IPS DF 6.9 (cell line): ENCODE measurements at regions not wholly inside any gene's neighbourhood (a gene's known extent, or its start where the extent isn't known, plus 50 kb on each side); places are given as distances from the start of the nearest gene placed in this dataset.

Experiments used
- DNase-seq: peaks from one replicate; pipeline ENCODE4 v3.0.0-alpha.2; 2013; ENCODE audit warnings: low read depth, low spot score
- H3K27ac ChIP-seq: one replicate; pipeline ENCODE4 v1.5.1; 2013; ENCODE audit warnings: low read length, control low read depth
- H3K27me3 ChIP-seq: 2 replicates; pipeline ENCODE4 v1.6.1; 2013; ENCODE audit warnings: mild to moderate bottlenecking, low read length; ENCODE audit not compliant: control insufficient read depth, insufficient read depth
- H3K36me3 ChIP-seq: 2 replicates; pipeline ENCODE4 v1.6.1; 2013; ENCODE audit warnings: low read length; ENCODE audit not compliant: control insufficient read depth, insufficient read depth
- H3K4me1 ChIP-seq: 2 replicates; pipeline ENCODE4 v1.6.1; 2013; ENCODE audit warnings: low read length; ENCODE audit not compliant: control insufficient read depth, insufficient read depth
- H3K4me3 ChIP-seq: 2 replicates; pipeline ENCODE4 v1.5.1; 2013; ENCODE audit warnings: mild to moderate bottlenecking, low read length
- H3K9me3 ChIP-seq: 2 replicates; pipeline ENCODE4 v1.6.1; 2013; ENCODE audit warnings: low read length, inconsistent platforms; ENCODE audit not compliant: control insufficient read depth, insufficient read depth
- WGBS: extraction: QIAGEN DNeasy Blood & Tissue Kit; methylation state at CpG from one replicate; pipeline ENCODE4 v1.1.7; 2013; ENCODE audit warnings: mixed read lengths, missing lambda C conversion rate; ENCODE audit not compliant: insufficient read length, insufficient coverage; 5-methylcytosine and 5-hydroxymethylcytosine counted together

GRCh38 chr4:89446193-89446592, 138.6 kb upstream of the GPRIN3 start:
- H3K4me3 ChIP-seq: no peak overlapping the region

GRCh38 chr4:89439533-89439932, 131.9 kb upstream of the GPRIN3 start:
- no peak for DNase-seq
- Histone ChIP-seq H3K4me3 (no peak overlapping the region), H3K27ac (no peak overlapping the region), H3K36me3 (no peaks in the 10 kb centered on the region), H3K4me1 (no peaks in the 10 kb centered on the region), H3K9me3 (no peaks in the 10 kb centered on the region), H3K27me3 (no peaks in the 10 kb centered on the region)
- WGBS: no CpG with 5 or more reads among the region's 2 CpGs

More at GRCh38 chr4:89446193-89446592, 138.6 kb upstream of the GPRIN3 start:
- no peaks in the 10 kb centered on the region for H3K4me1 ChIP-seq
- H3K9me3 ChIP-seq: peaks cover 3% of the 10 kb centered on the region
- no peaks in the 10 kb centered on the region for H3K27me3 ChIP-seq
- no peak for DNase-seq
- H3K27ac ChIP-seq: no peak overlapping the region
- no CpG with 5 or more reads among the region's 2 CpGs for WGBS
- no peaks in the 10 kb centered on the region for H3K36me3 ChIP-seq

- Histone ChIP-seq H3K27ac (no peak overlapping the region), H3K4me3 (no peak overlapping the region), H3K9me3 (no peaks in the 10 kb centered on the region), H3K27me3 (no peaks in the 10 kb centered on the region), H3K4me1 (no peaks in the 10 kb centered on the region), H3K36me3 (no peaks in the 10 kb centered on the region)
- DNase-seq: peak; percentile 48
- WGBS: no CpG with 5 or more reads among the region's 14 CpGs
Measured at GRCh38 chr4:89438102-89438831, 130.7 kb upstream of the GPRIN3 start.

DNA sequence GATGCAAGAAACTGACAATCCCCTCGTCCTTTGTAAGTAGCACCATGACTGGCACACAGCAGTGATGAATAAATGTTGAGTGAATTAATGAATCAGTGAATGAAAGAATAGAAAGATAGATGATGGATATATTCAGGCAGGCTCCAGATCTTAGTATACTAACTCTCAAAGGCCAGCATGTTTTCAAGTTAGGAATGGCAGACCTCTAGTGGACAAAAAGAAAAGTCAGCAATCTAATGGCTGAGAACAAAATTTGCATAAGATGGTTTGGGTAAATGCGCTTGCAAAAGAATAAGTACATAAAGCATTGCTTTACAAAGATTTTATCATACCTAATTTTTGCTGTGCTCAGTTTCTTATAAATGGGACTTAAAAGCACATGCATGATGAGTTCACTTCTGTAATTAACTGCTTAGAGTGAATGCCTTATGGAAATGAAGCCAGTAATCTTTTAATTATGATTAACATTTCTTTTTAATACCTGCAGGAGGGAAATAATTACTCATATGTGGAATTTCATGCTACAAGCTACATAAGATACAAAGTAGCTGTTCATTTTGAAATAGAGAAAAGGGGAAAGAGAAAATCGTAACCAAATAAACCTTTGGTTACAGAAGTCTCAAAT, 126.9 kb upstream of the GPRIN3 start:
- no peak for DNase-seq
- Histone ChIP-seq H3K27ac (no peak overlapping the region), H3K27me3 (no peaks in the 10 kb centered on the region), H3K4me1 (no peaks in the 10 kb centered on the region), H3K4me3 (no peak overlapping the region), H3K9me3 (no peaks in the 10 kb centered on the region), H3K36me3 (no peaks in the 10 kb centered on the region)
- no CpG with 5 or more reads among the region's 3 CpGs for WGBS

DNA sequence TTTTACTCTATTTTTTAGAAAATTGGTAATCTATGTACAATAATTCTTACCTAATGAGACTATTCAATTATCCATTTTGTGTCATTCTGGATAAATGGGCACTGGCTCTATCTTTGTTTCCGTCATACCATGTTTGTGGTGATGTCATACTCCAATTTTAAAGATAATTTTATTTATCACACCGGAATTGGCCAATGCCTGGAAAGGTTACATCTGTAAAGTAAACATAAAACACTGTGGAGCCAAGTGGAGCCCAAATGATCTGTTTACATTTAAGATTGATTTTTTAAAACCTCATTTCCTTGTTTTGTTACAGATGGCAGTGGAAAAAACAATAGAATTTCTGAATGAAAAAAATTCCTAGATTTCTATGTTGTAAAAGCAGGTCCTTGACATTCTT, 120.2 kb upstream of the GPRIN3 start:
- Histone ChIP-seq H3K9me3 (no peaks in the 10 kb centered on the region), H3K36me3 (no peaks in the 10 kb centered on the region), H3K27ac (no peak overlapping the region), H3K27me3 (no peaks in the 10 kb centered on the region), H3K4me1 (no peaks in the 10 kb centered on the region), H3K4me3 (no peak overlapping the region)
- DNase-seq: no peak
- no CpG with 5 or more reads among the region's 2 CpGs for WGBS

GRCh38 chr4:89425023-89425422, 117.4 kb upstream of the GPRIN3 start:
- no peaks in the 10 kb centered on the region for H3K36me3 ChIP-seq
- no peaks in the 10 kb centered on the region for H3K9me3 ChIP-seq
- no CpG with 5 or more reads among the region's 1 CpG for WGBS
- no peak overlapping the region for H3K4me3 ChIP-seq
- no peaks in the 10 kb centered on the region for H3K27me3 ChIP-seq
- no peaks in the 10 kb centered on the region for H3K4me1 ChIP-seq
- H3K27ac ChIP-seq: no peak overlapping the region
- DNase-seq: no peak

DNA sequence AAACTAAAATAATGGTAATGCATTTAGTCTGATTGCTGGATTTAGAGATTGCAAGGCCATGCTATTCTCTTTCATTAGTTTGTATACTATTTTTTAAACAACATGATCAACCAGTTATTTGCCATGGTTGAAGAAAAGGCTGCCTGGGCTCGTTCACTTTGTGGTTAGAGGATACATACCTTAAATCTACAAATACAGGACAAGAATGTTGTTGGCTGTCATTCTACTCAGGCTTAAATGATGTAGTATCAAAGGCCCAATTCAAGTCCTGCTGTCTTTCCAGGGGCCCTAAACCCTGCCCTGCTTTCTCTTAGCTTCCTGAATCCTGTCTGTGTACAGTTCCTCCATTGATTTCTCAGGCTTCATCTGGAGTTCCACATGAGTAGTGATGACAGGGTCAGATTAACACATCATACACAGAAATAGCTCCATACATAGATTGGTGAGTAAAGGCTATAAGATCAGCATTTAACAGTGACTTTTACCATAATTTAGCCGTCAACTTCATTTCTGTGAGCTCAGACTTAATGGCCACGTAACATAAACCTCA, 114.9 kb upstream of the GPRIN3 start:
- H3K9me3 ChIP-seq: no peaks in the 10 kb centered on the region
- H3K27me3 ChIP-seq: no peaks in the 10 kb centered on the region
- H3K4me1 ChIP-seq: no peaks in the 10 kb centered on the region
- H3K27ac ChIP-seq: no peak overlapping the region
- DNase-seq: no peak
- H3K36me3 ChIP-seq: no peaks in the 10 kb centered on the region
- H3K4me3 ChIP-seq: no peak overlapping the region
- no CpG with 5 or more reads among the region's 3 CpGs for WGBS

GRCh38 chr4:89420507-89420906, 112.9 kb upstream of the GPRIN3 start:
- WGBS: no CpG with 5 or more reads among the region's 2 CpGs

DNA sequence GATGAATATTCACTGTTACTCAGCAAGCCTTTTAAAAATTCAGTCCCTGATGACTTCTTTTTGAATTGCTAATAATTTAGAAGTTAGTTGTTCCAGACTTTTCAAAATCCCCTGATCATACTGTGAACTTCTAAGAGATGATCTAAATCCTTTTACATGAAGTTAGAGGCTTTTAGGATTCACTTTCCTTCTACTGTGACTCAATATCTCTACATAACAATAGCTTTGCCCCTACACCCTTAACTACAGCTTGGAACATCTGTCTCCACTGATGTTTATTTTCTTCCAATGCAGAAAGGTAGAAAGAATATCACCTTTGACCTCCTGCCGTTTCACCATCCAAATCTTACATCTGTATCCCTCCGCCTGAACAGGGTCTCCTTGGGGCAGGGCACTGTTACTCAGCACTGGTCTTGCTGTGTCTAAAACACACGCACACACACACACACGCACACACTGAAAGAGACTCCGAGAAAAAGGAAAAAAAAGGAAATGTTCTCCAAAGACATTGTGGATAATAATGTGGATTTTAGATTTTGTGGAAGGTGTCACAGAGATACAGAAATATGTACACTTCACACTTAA, 111.6 kb upstream of the GPRIN3 start:
- Histone ChIP-seq H3K4me3 (no peak overlapping the region), H3K4me1 (no peaks in the 10 kb centered on the region), H3K9me3 (no peaks in the 10 kb centered on the region), H3K27me3 (no peaks in the 10 kb centered on the region), H3K27ac (no peak overlapping the region), H3K36me3 (no peaks in the 10 kb centered on the region)
- DNase-seq: no peak
- WGBS: no CpG with 5 or more reads among the region's 5 CpGs

More at GRCh38 chr4:89420507-89420906, 112.9 kb upstream of the GPRIN3 start:
- no peak overlapping the region for H3K27ac ChIP-seq
- no peaks in the 10 kb centered on the region for H3K9me3 ChIP-seq
- no peaks in the 10 kb centered on the region for H3K4me1 ChIP-seq
- DNase-seq: no peak
- H3K36me3 ChIP-seq: no peaks in the 10 kb centered on the region
- no peak overlapping the region for H3K4me3 ChIP-seq
- H3K27me3 ChIP-seq: no peaks in the 10 kb centered on the region

DNA sequence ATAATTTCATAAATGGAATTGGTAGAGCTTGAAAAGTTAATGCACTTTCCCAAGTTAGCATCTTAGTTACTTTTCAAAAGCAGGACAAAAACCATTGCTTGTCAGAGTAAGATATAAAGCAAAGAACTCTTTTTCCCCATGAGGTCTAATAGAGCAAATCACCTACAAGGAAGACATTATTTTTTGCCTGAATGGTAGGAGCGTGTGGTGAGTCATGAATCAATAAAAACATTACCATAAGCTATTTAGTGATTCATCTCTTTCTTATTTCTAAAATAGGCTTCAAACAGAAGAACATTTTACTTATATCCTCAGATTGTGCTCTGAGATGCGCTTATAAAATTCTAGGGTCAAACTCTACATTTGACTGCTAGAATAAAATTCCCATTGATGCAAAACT, 109.4 kb upstream of the GPRIN3 start:
- no CpG with 5 or more reads among the region's 2 CpGs for WGBS
- H3K4me1 ChIP-seq: no peaks in the 10 kb centered on the region
- H3K27me3 ChIP-seq: no peaks in the 10 kb centered on the region
- H3K9me3 ChIP-seq: no peaks in the 10 kb centered on the region
- DNase-seq: no peak
- no peak overlapping the region for H3K27ac ChIP-seq
- H3K36me3 ChIP-seq: no peaks in the 10 kb centered on the region
- no peak overlapping the region for H3K4me3 ChIP-seq
